GM12878 (cell line): ENCODE measurements at regions not wholly inside any gene's neighbourhood (a gene's known extent, or its start where the extent isn't known, plus 50 kb on each side); places are given as distances from the start of the nearest gene placed in this dataset.

Experiments
- ATAC-seq: fragments of 200-7000 bp; cut with Tn5 transposase; 3 replicates; pipeline ENCODE4 v1.9.1; 2020; ENCODE audit warnings: mild to moderate bottlenecking, moderate library complexity
- BruUV-seq: library from RNA; stranded (reverse); fragments of 400-500 nt; replicated peaks from 2 replicates; lab custom pipeline; 2021; lab: Mats Ljungman, UMichigan
- CTCF ChIA-PET: fragments of 300-600 bp; sonication (Branson Sonifier 250); formaldehyde crosslinking; extraction: SDS; loops from one replicate; lab custom pipeline; 2021; ENCODE audit warnings: inconsistent platforms; lab: Yijun Ruan, JAX
- POLR2A ChIA-PET: fragments of 350-600 bp; formaldehyde crosslinking; extraction: SDS; loops from one replicate; lab custom pipeline; 2021; ENCODE audit warnings: inconsistent platforms; lab: Charles Lee
- RAD21 ChIA-PET: fragments of 300-600 bp; sonication (Branson Sonifier 250); formaldehyde crosslinking; loops from one replicate; lab custom pipeline; 2023; ENCODE audit warnings: antibody characterized with exemption; ENCODE audit not compliant: unreplicated experiment; lab: Charles Lee
- SMC1A ChIA-PET: fragments of 300-600 bp; sonication (Branson Sonifier 250); formaldehyde crosslinking; loops from one replicate; lab custom pipeline; 2023; ENCODE audit not compliant: unreplicated experiment, uncharacterized antibody; lab: Charles Lee
- DNase-seq: peaks from one replicate; pipeline ENCODE4 v3.0.0-alpha.2; 2011; ENCODE audit warnings: low read depth, low spot score
- FAIRE-seq: peaks from 3 replicates; lab custom pipeline; 2011; peaks lifted over from hg19 to GRCh38; lab: Jason Lieb, UNC
- H2AFZ ChIP-seq: 2 replicates; pipeline ENCODE4 v1.6.0; 2011; ENCODE audit warnings: low read depth, low read length, control low read depth; ENCODE audit not compliant: control insufficient read depth
- H3K27ac ChIP-seq: 2 replicates; pipeline ENCODE4 v1.5.1; 2011; ENCODE audit warnings: control low read depth; ENCODE audit not compliant: control insufficient read depth, insufficient read depth
- H3K27me3 ChIP-seq, 2 experiments: replicated peaks in 1 of 2; 2 replicates each; pipeline versions ENCODE4 v1.6.0 to v1.6.1; 2011; ENCODE audit warnings: low read length in 1 of 2; ENCODE audit not compliant: control insufficient read depth in 2 of 2, insufficient read depth in 2 of 2
- H3K36me3 ChIP-seq, 2 experiments: 2 replicates each; pipeline ENCODE4 v1.5.1; 2011; ENCODE audit warnings: low read length in 1 of 2; ENCODE audit not compliant: control insufficient read depth in 2 of 2, insufficient read depth in 2 of 2
- H3K4me1 ChIP-seq: 2 replicates; pipeline ENCODE4 v1.6.1; 2011; ENCODE audit warnings: mild to moderate bottlenecking, low read length, moderate library complexity, mixed read lengths; ENCODE audit not compliant: control insufficient read depth, insufficient read depth
- H3K4me2 ChIP-seq: 2 replicates; pipeline ENCODE4 v1.6.0; 2011; ENCODE audit warnings: control low read depth; ENCODE audit not compliant: control insufficient read depth, insufficient read depth
- H3K4me3 ChIP-seq: fragments of 200-600 bp; sonication (generic); 2 replicates; pipeline ENCODE4 v1.5.1; 2016
- H3K79me2 ChIP-seq: 2 replicates; pipeline ENCODE4 v1.6.0; 2011; ENCODE audit warnings: low read length; ENCODE audit not compliant: control insufficient read depth, insufficient read depth
- H3K9ac ChIP-seq: 2 replicates; pipeline ENCODE4 v1.8.0; 2011; ENCODE audit warnings: low read length, control low read depth, mixed read lengths; ENCODE audit not compliant: control insufficient read depth, insufficient read depth
- H3K9me3 ChIP-seq: replicated peaks from 3 replicates; pipeline ENCODE4 v1.5.1; 2011; ENCODE audit warnings: mild to moderate bottlenecking, low read length; ENCODE audit not compliant: control insufficient read depth, insufficient read depth
- H4K20me1 ChIP-seq: 2 replicates; pipeline ENCODE4 v1.6.0; 2011; ENCODE audit not compliant: control insufficient read depth, insufficient read depth
- ATF2 ChIP-seq: IDR thresholded peaks from 2 replicates; pipeline ENCODE4 v1.6.1; 2012; ENCODE audit warnings: low read length, inconsistent platforms
- CTCF ChIP-seq, 3 experiments: IDR thresholded peaks in 2 of 3; conservative IDR thresholded peaks in 1 of 3; 2 replicates each; pipeline ENCODE4 v1.5.1; 2011; ENCODE audit warnings: low read depth in 3 of 3, low read length in 3 of 3, mild to moderate bottlenecking in 3 of 3, control low read depth in 2 of 3, moderate library complexity in 2 of 3, inconsistent platforms in 1 of 3, mixed read lengths in 1 of 3; ENCODE audit not compliant: control insufficient read depth in 2 of 3, insufficient read depth in 1 of 3; ENCODE audit errors: extremely low read depth in 1 of 3
- FOXM1 ChIP-seq: IDR thresholded peaks from 2 replicates; pipeline ENCODE4 v1.6.1; 2012; ENCODE audit warnings: low read depth, mild to moderate bottlenecking, inconsistent platforms, low read length, moderate library complexity
- KAT2A ChIP-seq: conservative IDR thresholded peaks from 2 replicates; pipeline ENCODE4 v1.6.1; 2011; ENCODE audit warnings: low read depth, low read length; ENCODE audit not compliant: control insufficient read depth
- NFIC ChIP-seq: IDR thresholded peaks from 2 replicates; pipeline ENCODE4 v1.6.1; 2012; ENCODE audit warnings: low read depth, mild to moderate bottlenecking, inconsistent platforms, low read length, moderate library complexity
- NR2C2 ChIP-seq: IDR thresholded peaks from 2 replicates; pipeline ENCODE4 v1.6.1; 2011; ENCODE audit warnings: borderline replicate concordance, low read depth; ENCODE audit not compliant: control insufficient read depth, insufficient read length
- SUZ12 ChIP-seq: fragments of 200-600 bp; sonication (generic); IDR thresholded peaks from one replicate; pipeline ENCODE4 v1.6.1; 2018; ENCODE audit warnings: antibody characterized with exemption, mild to moderate bottlenecking; ENCODE audit not compliant: unreplicated experiment
- ZNF274 ChIP-seq: IDR thresholded peaks from one replicate; pipeline ENCODE4 v1.8.0; 2011; ENCODE audit not compliant: insufficient read length, insufficient read depth
- WGBS: methylation state at CpG from one replicate; pipeline ENCODE4 v1.1.6; 2016; ENCODE audit warnings: low lambda C conversion rate; ENCODE audit not compliant: insufficient replicate concordance, insufficient coverage; ENCODE audit errors: missing lambda C conversion rate; 5-methylcytosine and 5-hydroxymethylcytosine counted together
- in situ Hi-C: fragments of 300-500 bp; cut with MboI; formaldehyde crosslinking; loops from 9 replicates; pipeline ENCODE4 v1.14.3; 2018; ENCODE audit warnings: mixed read lengths
- intact Hi-C: fragments of 100-400 bp; cut with micrococcal nuclease; formaldehyde crosslinking; loops from one replicate; pipeline ENCODE4 v1.14.2; 2022; ENCODE audit not compliant: unreplicated experiment

GRCh38 chr3:4151859-4152258 is 151.3 kb upstream of the SETMAR start:
- Histone ChIP-seq H3K4me2 (no peak overlapping the region), H3K9ac (no peak overlapping the region), H3K4me1 (no peaks in the 10 kb centered on the region), H3K9me3 (no peaks in the 10 kb centered on the region), H3K4me3 (no peak overlapping the region), H4K20me1 (no peaks in the 10 kb centered on the region), H3K27me3 (no peaks in the 10 kb centered on the region), H3K27ac (no peak overlapping the region), H2AFZ (no peak overlapping the region), H3K36me3 (no peaks in the 10 kb centered on the region), H3K79me2 (no peaks in the 10 kb centered on the region)
- intact Hi-C loops = no loop called here
- SMC1A ChIA-PET = no interaction called here
- CTCF ChIA-PET = no interaction called here
- BruUV-seq = no TSS peak
- DNase-seq (no peak), ATAC-seq (no peak), FAIRE-seq (no peak)
- TF ChIP-seq FOXM1 (no peak), ATF2 (no peak), SUZ12 (no peak), NR2C2 (no peak), NFIC (no peak), ZNF274 (no peak), CTCF (IDR thresholded peaks at IDR 0.05 in 2 of 3, conservative IDR thresholded peaks at IDR 0.05 in 1 of 3; ENCODE audit: control insufficient read depth in 2 of 3, extremely low read depth in 1 of 3, insufficient read depth in 1 of 3, low read depth in 3 of 3, low read length in 3 of 3) (no peak), KAT2A (no peak)
- in situ Hi-C loops = no loop called here
- RAD21 ChIA-PET = no interaction called here
- whole genome bisulfite sequencing = 43% methylated on average over 1 of the region's 1 CpG
- POLR2A ChIA-PET = no interaction called here
